Stimulated activated naive CD8-positive, alpha-beta T cell treated with anti-CD3 and anti-CD28 coated beads, Interleukin-15, amount 100 ng/mL, for 72 hours (primary cell): ENCODE measurements at regions not wholly inside any gene's neighbourhood (a gene's known extent, or its start where the extent isn't known, plus 50 kb on each side); places are given as distances from the start of the nearest gene placed in this dataset.

Experiments used
- ATAC-seq: fragments of 150-1000 bp; cut with Tn5 transposase; 2 replicates; pipeline ENCODE4 v1.10.0; 2021; ENCODE audit warnings: mild to moderate bottlenecking, moderate library complexity
- DNase-seq, 2 donors: peaks; one replicate each; pipeline ENCODE4 v3.0.0; 2021 to 2022
- H3K27ac Mint-ChIP-seq, 2 donors: one replicate each; pipeline ENCODE4 v1.8.0; 2022; ENCODE audit warnings: mild to moderate bottlenecking in 2 of 2, mixed read lengths in 2 of 2, moderate library complexity in 2 of 2
- H3K27me3 Mint-ChIP-seq: one replicate; pipeline ENCODE4 v1.8.0; 2022; ENCODE audit warnings: mixed read lengths
- H3K4me1 Mint-ChIP-seq: one replicate; pipeline ENCODE4 v1.8.0; 2022; ENCODE audit warnings: mild to moderate bottlenecking, mixed read lengths
- H3K4me3 Mint-ChIP-seq, 2 donors: one replicate each; pipeline ENCODE4 v1.8.0; 2022; ENCODE audit warnings: mild to moderate bottlenecking in 2 of 2, mixed read lengths in 2 of 2, moderate library complexity in 1 of 2
- H3K9me3 Mint-ChIP-seq, 2 donors: one replicate each; pipeline ENCODE4 v1.8.0; 2022; ENCODE audit warnings: mixed read lengths in 2 of 2

- ATAC-seq (no peak), DNase-seq (no peak)
- H3K9me3 Mint-ChIP-seq, result peaks cover 0 to 3% of the 10 kb centered on the region in 2 donors
- H3K27ac Mint-ChIP-seq, result no peak overlapping the region
- no peak overlapping the region for H3K4me3 Mint-ChIP-seq
- H3K27me3 Mint-ChIP-seq, result no peaks in the 10 kb centered on the region
- no peaks in the 10 kb centered on the region for H3K4me1 Mint-ChIP-seq
Observed at GRCh38 chr4:27490766-27491165, 630.1 kb downstream of the STIM2 start.

DNA sequence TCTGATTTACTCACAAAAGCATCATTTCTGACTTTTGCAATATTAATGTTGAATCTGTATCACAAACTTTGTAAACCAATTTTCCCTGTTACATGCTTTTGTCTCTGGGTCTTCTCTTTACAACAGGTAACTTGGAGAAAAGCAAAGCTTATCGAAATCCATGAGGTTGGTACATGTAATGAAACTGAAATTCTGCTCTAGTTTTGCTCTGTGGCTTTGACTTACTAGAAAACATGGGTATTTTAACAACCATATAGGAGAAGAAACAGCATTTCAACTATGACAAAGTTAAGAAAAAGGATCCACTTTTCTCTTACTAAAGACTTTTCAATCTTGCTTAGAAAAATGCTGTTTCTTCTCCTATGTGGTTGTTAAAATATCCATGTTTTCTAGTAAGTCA lies 645.8 kb downstream of the STIM2 start:
- Mint-ChIP-seq H3K27ac (no peak overlapping the region), H3K4me1 (no peaks in the 10 kb centered on the region), H3K4me3 (no peak overlapping the region), H3K9me3 (peaks cover 0 to 8% of the 10 kb centered on the region in 2 donors), H3K27me3 (no peaks in the 10 kb centered on the region)
- DNase-seq, result no peak
- ATAC-seq, result no peak

DNA sequence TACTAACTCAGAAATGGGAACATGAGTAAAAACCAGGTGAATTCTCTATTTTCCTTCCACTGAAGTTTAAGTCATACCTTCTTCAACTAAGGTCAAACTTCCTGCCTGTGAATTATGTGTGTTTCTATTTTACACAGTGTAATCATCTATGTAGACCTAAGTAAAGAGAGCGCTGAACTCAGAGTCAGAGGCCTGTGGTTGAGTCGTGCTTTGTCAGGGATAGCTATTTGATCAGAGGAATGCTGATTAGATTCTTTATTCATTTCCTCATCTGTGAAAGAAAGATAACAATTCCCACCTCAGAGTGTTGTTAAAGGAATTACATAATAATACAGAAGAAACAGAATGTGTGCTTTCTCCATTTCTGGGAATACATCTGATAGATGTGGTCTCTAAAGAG lies 654.1 kb downstream of the STIM2 start:
- Mint-ChIP-seq H3K27me3 (no peaks in the 10 kb centered on the region), H3K4me3 (no peak overlapping the region), H3K4me1 (no peaks in the 10 kb centered on the region), H3K27ac (no peak overlapping the region), H3K9me3 (peaks cover 4 to 17% of the 10 kb centered on the region in 2 donors)
- DNase-seq (no peak), ATAC-seq (no peak)

- no peak overlapping the region for H3K27ac Mint-ChIP-seq
- ATAC-seq (no peak), DNase-seq (no peak)
Observed at GRCh38 chr4:27515140-27515539, 654.5 kb downstream of the STIM2 start.

GRCh38 chr4:27518876-27519275 lies 658.2 kb downstream of the STIM2 start:
- ATAC-seq, result no peak
- Mint-ChIP-seq H3K27ac (no peak overlapping the region), H3K4me3 (no peak overlapping the region), H3K27me3 (no peaks in the 10 kb centered on the region), H3K9me3 (peaks cover 0 to 12% of the 10 kb centered on the region in 2 donors), H3K4me1 (no peaks in the 10 kb centered on the region)
- no peak for DNase-seq

More at GRCh38 chr4:27515140-27515539, 654.5 kb downstream of the STIM2 start:
- Mint-ChIP-seq H3K9me3 (peaks cover 4 to 17% of the 10 kb centered on the region in 2 donors), H3K4me3 (no peak overlapping the region), H3K27me3 (no peaks in the 10 kb centered on the region), H3K4me1 (no peaks in the 10 kb centered on the region)

DNA sequence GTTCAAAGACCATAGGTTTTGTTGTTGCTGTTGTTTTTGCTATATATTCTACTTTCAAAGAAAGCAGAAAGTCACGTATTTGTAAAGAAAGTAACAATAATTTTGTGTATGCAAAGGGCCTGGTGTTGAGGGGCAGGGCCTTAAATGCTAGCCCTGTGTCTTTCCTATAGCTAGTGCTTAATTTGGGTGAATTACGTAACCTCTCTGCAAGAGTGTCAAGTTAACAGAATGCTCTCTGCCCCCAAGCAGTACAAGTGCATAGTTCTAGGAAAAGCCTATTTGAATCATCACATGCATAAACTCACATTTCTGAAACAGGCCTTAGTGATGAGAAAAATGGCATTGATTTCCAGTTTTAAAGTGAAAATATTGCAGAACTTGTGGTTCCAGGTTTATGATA lies 663.6 kb downstream of the STIM2 start:
- H3K27me3 Mint-ChIP-seq, result no peaks in the 10 kb centered on the region
- ATAC-seq (no peak), DNase-seq (no peak)
- no peak overlapping the region for H3K27ac Mint-ChIP-seq
- no peak overlapping the region for H3K4me3 Mint-ChIP-seq
- H3K9me3 Mint-ChIP-seq, result no peaks in the 10 kb centered on the region
- H3K4me1 Mint-ChIP-seq, result no peaks in the 10 kb centered on the region

- peaks cover 0 to 9% of the 10 kb centered on the region in 2 donors for H3K9me3 Mint-ChIP-seq
- H3K4me3 Mint-ChIP-seq, result no peak overlapping the region
- DNase-seq (no peak), ATAC-seq (no peak)
- H3K27ac Mint-ChIP-seq, result no peak overlapping the region
- H3K4me1 Mint-ChIP-seq, result no peaks in the 10 kb centered on the region
- H3K27me3 Mint-ChIP-seq, result no peaks in the 10 kb centered on the region
Observed at GRCh38 chr4:27534488-27534887, 673.8 kb downstream of the STIM2 start.

GRCh38 chr4:27568236-27568951 lies 707.8 kb downstream of the STIM2 start:
- H3K27ac Mint-ChIP-seq, result no peak overlapping the region
- no peak for DNase-seq
- no peaks in the 10 kb centered on the region for H3K4me1 Mint-ChIP-seq
- no peaks in the 10 kb centered on the region for H3K27me3 Mint-ChIP-seq
- no peak overlapping the region for H3K4me3 Mint-ChIP-seq
- ATAC-seq, result no peak
- peaks cover 0 to 6% of the 10 kb centered on the region in 2 donors for H3K9me3 Mint-ChIP-seq

- no peak for DNase-seq
- no peak overlapping the region for H3K27ac Mint-ChIP-seq
- peaks cover 0 to 6% of the 10 kb centered on the region in 2 donors for H3K9me3 Mint-ChIP-seq
- no peaks in the 10 kb centered on the region for H3K4me1 Mint-ChIP-seq
- no peak overlapping the region for H3K4me3 Mint-ChIP-seq
- no peaks in the 10 kb centered on the region for H3K27me3 Mint-ChIP-seq
- ATAC-seq, result no peak
Observed at GRCh38 chr4:27568952-27569319, 708.3 kb downstream of the STIM2 start.

DNA sequence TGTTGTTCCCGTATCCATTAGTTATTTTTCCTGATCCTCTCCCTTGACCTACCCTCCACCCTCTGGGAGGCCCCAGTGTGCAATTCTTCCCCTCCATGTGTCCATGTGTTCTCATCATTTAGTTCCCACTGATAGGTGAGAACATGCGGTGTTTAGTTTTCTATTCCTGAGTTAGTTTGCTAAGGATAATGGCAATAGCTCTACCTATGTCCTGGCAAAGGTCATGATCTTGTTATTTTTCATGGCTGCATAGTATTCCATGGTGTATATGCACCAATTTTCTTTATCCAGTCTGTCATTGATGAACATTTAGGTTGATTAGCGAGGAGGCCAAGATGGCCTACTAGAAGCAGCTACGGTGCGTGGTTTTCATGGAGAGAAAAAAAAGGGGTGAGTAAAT lies 714.1 kb downstream of the STIM2 start:
- Mint-ChIP-seq H3K4me1 (no peaks in the 10 kb centered on the region), H3K27me3 (no peaks in the 10 kb centered on the region), H3K27ac (no peak overlapping the region), H3K4me3 (no peak overlapping the region), H3K9me3 (peaks cover 7 to 11% of the 10 kb centered on the region in 2 donors)
- ATAC-seq, result no peak
- DNase-seq, result no peak

- ATAC-seq (no peak), DNase-seq (no peak)
- no peak overlapping the region for H3K4me3 Mint-ChIP-seq
- H3K9me3 Mint-ChIP-seq, result peaks cover 7 to 11% of the 10 kb centered on the region in 2 donors
- H3K27ac Mint-ChIP-seq, result no peak overlapping the region
- no peaks in the 10 kb centered on the region for H3K4me1 Mint-ChIP-seq
- no peaks in the 10 kb centered on the region for H3K27me3 Mint-ChIP-seq
Observed at GRCh38 chr4:27577951-27578350, 717.3 kb downstream of the STIM2 start.

DNA sequence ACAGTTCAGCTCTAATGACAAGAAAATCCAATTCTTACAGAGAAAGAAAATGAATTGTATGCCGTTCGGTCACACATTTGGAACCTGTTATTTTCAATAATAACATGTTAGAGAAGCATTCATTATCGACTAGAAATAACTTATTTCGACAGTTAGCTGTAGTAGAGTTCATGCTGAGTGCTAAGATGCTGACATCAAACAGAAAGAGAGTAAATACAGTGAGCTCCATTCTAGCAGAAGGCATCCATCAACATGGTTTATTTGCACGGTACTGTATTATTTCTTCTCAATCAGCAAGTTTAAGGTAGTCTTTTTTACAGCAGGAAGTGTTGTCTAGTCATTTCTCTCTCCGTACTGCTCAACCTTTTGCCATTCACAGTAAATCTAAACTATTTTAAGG lies 732.1 kb downstream of the STIM2 start:
- no peak overlapping the region for H3K4me3 Mint-ChIP-seq
- H3K9me3 Mint-ChIP-seq, result no peaks in the 10 kb centered on the region
- ATAC-seq, result no peak
- DNase-seq, result no peak
- H3K27me3 Mint-ChIP-seq, result no peaks in the 10 kb centered on the region
- no peak overlapping the region for H3K27ac Mint-ChIP-seq
- H3K4me1 Mint-ChIP-seq, result no peaks in the 10 kb centered on the region

DNA sequence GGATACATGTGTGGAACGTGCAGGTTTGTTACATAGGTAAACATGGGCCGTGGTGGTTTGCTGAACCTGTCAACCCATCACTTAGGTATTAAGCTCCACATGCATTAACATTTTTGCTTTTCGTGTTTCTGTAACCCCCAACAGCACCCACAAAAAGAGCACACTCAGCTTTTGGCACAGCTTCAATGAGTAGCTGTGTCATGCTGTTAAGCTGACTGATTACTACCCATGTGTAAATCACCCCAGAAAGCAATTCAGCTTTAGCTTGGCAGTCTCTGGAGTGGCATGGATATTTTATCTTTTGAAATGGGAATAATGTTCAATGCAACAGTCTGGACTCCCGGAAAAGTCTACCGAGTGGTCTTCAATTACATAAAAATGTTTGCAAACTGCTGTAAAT lies 734.3 kb downstream of the STIM2 start:
- Mint-ChIP-seq H3K27me3 (no peaks in the 10 kb centered on the region), H3K4me3 (no peak overlapping the region), H3K27ac (no peak overlapping the region), H3K9me3 (no peaks in the 10 kb centered on the region), H3K4me1 (no peaks in the 10 kb centered on the region)
- no peak for ATAC-seq
- no peak for DNase-seq

DNA sequence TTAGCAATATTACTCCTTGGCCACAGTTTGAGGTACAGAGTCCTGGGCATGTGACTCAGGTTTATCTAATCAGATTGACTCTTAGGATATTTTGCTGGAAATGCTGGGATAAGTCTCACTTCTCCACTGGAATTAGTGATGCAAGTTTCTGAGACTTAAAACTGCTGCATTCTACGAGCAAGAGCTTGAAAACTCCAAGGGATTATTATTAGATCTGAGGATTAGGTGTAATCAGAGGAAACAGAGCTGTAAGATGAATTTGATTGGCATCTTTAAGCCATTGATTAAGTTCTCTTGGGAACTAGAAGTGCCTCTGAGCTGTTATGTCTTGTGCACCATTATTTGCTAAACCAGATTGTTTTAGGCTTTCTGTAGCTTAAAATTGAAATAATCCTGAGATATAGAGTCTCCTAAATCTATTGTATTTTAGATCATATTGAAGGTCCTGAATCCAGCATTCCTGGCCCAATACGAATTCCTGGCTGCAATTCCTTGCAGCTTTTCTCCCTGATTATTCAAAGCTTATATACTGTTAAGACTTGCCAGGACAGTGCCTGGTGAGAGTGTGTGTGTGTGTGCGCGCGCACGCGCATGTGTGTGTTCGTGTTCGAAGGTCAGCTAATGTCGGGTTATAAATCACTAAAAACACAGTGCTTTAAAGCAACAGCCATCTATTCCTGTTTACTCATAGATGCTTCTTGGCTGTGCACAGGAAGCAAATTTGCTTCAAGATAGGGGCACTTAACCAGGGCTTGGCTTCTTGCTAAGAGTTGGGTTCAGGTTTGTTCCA lies 735.1 kb downstream of the STIM2 start:
- ATAC-seq, result no peak
- Mint-ChIP-seq H3K4me3 (no peak overlapping the region), H3K27me3 (no peaks in the 10 kb centered on the region)

DNA sequence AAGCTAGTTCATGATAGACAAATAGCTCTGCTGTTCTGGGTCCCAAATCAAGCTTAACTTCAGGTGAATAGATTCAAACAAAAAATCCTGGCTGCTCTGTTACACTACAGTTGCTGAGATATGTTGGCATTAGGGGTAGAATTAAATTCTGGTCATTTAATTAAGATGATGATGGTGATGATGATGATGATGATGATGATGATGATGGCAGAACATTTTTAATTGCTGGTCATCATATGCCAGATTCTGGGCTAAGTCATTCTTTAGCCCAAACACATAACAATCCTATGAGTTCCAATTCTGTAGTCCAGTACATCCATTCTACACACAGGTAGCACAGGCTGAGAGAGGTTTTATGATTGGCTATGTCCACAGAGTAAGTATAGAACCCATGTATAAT lies 741.5 kb downstream of the STIM2 start:
- ATAC-seq (no peak), DNase-seq (no peak)
- Mint-ChIP-seq H3K27ac (no peak overlapping the region), H3K9me3 (peaks cover 0 to 19% of the 10 kb centered on the region in 2 donors), H3K4me1 (no peaks in the 10 kb centered on the region), H3K4me3 (no peak overlapping the region), H3K27me3 (no peaks in the 10 kb centered on the region)

More for the DNA sequence above, 735.1 kb downstream of the STIM2 start:
- H3K27ac Mint-ChIP-seq, result no peak overlapping the region
- H3K4me1 Mint-ChIP-seq, result no peaks in the 10 kb centered on the region
- H3K9me3 Mint-ChIP-seq, result no peaks in the 10 kb centered on the region
- DNase-seq, result no peak

- ATAC-seq, result no peak
- Mint-ChIP-seq H3K27ac (no peak overlapping the region), H3K9me3 (peaks cover 0 to 19% of the 10 kb centered on the region in 2 donors), H3K4me1 (no peaks in the 10 kb centered on the region), H3K27me3 (no peaks in the 10 kb centered on the region), H3K4me3 (no peak overlapping the region)
- DNase-seq, result no peak
Observed at GRCh38 chr4:27604692-27605091, 744.1 kb downstream of the STIM2 start.
